HG02759 (cell line): ENCODE measurements at regions not wholly inside any gene's neighbourhood (a gene's known extent, or its start where the extent isn't known, plus 50 kb on each side); places are given as distances from the start of the nearest gene placed in this dataset.
A peak's percentile ranks its signal among the peaks of the same experiment; 100 is the strongest.

Source experiments
- ATAC-seq: cut with Tn5 transposase; IDR thresholded peaks from one replicate; pipeline ENCODE4 v1.9.1; 2021; ENCODE audit warnings: mild to moderate bottlenecking, moderate library complexity; ENCODE audit not compliant: unreplicated experiment

- no peak for ATAC-seq
Observed at GRCh38 chr4:23674694-23675093, 215.2 kb downstream of the PPARGC1A start.

DNA sequence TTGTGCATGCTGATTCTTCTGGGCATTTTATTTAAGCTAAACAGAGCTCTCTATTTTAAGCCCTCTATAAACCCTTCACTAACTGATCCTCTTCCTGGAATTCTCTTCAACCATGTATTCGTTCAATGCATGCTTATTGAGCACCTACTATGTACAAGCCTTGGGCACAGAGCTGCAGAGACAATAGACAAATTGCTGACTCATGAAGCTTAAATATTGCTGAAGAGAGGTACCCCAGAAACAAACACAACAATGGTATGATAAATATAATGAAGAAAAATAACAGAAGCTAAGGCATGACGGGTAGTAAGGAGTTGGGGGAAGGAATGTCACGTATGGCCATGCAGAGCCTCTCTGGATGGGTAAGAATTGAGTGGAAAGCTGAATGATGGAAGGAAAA, 222.2 kb downstream of the PPARGC1A start:
- ATAC-seq = no peak

DNA sequence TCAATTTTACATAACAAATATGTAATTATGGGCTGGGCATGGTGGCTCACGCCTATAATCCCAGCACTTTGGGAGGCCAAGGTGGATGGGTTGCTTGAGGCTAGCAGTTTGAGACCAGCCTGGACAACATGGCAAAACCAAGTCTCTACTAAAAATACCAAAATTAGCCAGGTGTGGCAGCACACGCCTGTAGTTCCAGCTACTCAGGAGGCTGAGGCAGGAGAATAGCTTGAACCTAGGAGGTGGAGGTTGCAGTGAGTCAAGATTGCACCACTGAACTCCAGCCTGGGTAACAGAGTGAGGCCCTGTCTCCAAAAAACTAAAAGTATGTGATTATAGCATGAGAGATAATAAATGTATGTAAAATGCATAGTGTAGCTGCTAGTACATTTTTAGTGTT, 229.0 kb downstream of the PPARGC1A start:
- ATAC-seq = no peak

GRCh38 chr4:23654791-23655190, 235.1 kb downstream of the PPARGC1A start:
- no peak for ATAC-seq

GRCh38 chr4:23648854-23649596, 240.8 kb downstream of the PPARGC1A start:
- ATAC-seq = no peak

GRCh38 chr4:23635468-23635867, 254.4 kb downstream of the PPARGC1A start:
- ATAC-seq = no peak

DNA sequence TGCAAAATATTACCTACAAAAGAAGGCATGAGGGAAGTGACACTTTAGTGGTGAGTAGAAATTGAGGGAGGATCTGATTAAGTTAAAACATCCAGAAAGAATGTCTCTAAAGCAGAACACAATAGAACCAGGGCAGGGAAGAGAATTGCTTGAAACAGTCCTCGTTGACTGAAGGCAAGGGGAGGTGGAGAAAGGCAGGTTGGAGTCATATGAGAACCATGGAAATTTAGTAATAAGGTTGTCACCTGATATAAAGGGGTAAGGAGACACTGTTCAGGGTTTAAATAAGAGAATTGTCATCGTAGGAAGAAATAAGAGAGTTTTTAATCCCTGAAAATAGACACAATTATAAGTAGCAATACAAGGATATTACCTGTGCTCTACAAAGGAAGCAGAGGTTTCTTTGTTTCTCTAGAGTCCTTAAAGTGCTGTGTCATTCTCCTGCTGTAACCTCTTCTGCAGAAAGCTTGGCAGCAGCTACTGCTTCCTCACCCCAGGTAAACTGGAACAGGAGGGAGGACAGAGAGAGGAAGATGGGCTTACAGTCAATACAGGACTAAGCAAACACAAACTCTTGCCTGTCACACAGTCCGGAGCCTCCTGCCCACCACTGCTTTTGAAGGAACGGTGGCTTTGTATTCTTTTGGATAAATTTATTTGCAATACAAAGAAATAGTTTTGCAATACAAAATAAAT, 258.4 kb downstream of the PPARGC1A start:
- ATAC-seq = no peak

GRCh38 chr4:23630110-23630509, 259.7 kb downstream of the PPARGC1A start:
- no peak for ATAC-seq

DNA sequence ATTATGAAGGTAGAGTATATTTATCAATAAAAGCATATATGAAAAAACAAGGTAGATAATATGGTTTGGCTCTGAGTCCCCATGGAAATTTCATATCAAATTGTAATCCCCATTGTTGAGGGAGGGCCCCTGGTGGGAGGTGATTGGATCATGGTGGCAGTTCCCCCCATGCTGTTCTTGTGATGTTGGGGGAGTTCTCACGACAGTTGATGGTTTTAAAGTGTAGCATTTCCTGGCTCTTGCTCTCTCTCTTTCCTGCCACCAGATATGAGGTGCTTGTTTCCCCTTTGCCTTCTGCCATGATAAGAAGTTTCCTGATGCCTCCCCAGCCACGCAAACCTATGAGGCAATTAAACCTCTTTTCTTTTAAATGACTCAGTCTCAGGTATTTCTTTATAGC, 260.4 kb downstream of the PPARGC1A start:
- ATAC-seq = no peak

DNA sequence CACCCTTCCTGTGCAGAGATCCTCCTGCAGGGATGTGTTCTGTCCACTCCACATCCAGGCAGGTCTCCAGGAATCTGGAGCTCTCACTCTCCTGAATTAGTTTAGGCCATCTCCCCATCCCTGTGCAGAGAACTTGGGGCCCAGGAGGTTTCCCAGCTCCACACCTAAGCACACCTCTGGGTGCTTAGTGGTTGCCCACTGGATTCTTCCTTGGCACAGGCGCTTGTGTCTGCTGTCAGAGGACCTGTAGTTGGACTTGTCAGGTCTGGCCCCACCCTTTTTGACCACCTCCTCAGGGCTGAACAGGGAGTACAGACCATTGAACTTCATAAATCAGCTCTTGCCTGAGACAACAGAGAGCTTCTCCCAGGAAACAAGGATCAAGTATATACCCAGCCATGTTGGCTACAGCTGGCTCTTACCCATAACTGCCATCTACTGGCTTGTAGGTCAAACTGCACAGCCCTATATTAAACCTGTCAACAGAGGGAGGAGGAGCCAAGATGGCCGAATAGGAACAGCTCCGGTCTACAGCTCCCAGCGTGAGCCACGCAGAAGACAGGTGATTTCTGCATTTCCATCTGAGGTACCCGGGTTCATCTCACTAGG, 275.5 kb downstream of the PPARGC1A start:
- ATAC-seq = peak; percentile 66

GRCh38 chr4:23613782-23614181, 276.1 kb downstream of the PPARGC1A start:
- no peak for ATAC-seq

DNA sequence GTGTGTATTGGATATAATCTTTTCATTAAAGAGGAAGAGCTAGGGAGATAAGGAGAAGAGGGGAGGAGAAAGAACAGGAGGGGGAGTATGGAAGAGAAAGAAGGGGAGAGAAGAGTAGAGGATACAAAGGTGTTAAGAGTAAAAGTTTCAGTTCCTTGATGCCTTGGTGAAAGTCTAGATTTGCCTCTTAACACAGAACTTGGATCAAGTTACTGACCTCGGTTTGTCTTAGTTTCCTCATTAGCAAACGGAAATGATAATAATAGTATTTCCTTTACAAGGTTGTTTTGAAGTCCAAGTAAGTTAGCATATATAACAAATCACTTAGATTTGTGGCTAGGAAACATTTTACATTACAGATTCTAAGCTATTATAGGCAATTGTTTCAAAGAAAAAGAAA, 287.1 kb downstream of the PPARGC1A start:
- no peak for ATAC-seq

GRCh38 chr4:23594125-23594524, 295.7 kb downstream of the PPARGC1A start:
- ATAC-seq = no peak

GRCh38 chr4:23590431-23590830, 299.4 kb downstream of the PPARGC1A start:
- no peak for ATAC-seq

DNA sequence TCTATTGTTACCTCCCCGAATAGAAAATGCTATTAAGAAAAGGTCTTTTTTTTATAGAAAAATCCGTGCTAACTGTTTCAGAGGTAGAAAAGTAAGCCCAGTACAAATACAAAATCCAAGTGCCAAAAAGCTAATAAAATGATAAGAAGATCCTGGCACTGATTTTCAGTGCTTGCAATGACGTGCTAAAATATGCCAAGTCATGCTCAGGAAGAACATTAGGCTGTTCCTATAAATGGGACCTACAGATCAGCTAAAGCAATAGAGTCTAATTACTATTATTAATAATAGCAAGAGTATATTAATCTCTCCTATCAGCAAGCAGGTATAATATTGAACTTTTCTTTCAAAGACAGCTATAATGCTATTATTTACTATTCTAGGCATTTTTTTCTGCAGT, 305.8 kb downstream of the PPARGC1A start:
- no peak for ATAC-seq

GRCh38 chr4:23582671-23583070, 307.2 kb downstream of the PPARGC1A start:
- no peak for ATAC-seq

- ATAC-seq = no peak
Observed at GRCh38 chr4:23579166-23579565, 310.7 kb downstream of the PPARGC1A start.

- ATAC-seq = no peak
Observed at GRCh38 chr4:23577398-23577797, 312.4 kb downstream of the PPARGC1A start.

- ATAC-seq = no peak
Observed at GRCh38 chr4:23572382-23572781, 317.5 kb downstream of the PPARGC1A start.

DNA sequence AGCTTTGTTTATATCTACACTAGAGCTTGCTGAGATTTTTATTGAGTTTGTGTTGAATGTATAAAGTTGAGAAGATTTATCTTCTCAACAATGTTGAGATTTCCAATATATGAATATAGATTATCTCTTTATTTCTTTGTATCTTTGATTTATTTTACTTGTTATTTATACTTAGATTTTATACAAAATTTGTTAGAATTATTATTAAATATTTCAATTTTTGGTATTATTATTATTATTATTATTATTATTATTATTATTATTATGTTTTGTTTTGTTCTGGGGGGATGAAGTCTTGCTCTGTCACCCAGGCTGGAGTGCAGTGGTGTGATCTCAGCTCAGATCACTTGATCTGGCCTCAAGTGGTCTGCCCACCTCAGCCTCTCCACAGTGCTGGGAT, 322.5 kb downstream of the PPARGC1A start:
- no peak for ATAC-seq

GRCh38 chr4:23560748-23561147, 329.1 kb downstream of the PPARGC1A start:
- ATAC-seq = no peak

- no peak for ATAC-seq
Observed at GRCh38 chr4:23558101-23558500, 331.7 kb downstream of the PPARGC1A start.
